SH-SY5Y (cell line): ENCODE measurements at regions not wholly inside any gene's neighbourhood (a gene's known extent, or its start where the extent isn't known, plus 50 kb on each side); places are given as distances from the start of the nearest gene placed in this dataset.

Experiments used
- GATA2 ChIP-seq: IDR thresholded peaks from 2 replicates; pipeline ENCODE4 v1.6.1; 2011; ENCODE audit warnings: mild to moderate bottlenecking, low read depth, low read length
- GATA3 ChIP-seq: IDR thresholded peaks from 2 replicates; pipeline ENCODE4 v1.6.1; 2011; ENCODE audit warnings: low read depth, mild to moderate bottlenecking, low read length, moderate library complexity

- TF ChIP-seq GATA3 (no peak), GATA2 (no peak)
Measured at GRCh38 chr2:199189229-199189628, 268.5 kb downstream of the SATB2 start.
